ENCODE measurements at regions not wholly inside any gene's neighbourhood (a gene's known extent, or its start where the extent isn't known, plus 50 kb on each side); places are given as distances from the start of the nearest gene placed in this dataset.

- TF ChIP-seq E2F8 (IDR thresholded peaks at IDR 0.05; ENCODE audit: low read depth, partially characterized antibody), result no peak
- TF ChIP-seq EGR1 (IDR thresholded peaks at IDR 0.05; ENCODE audit: borderline replicate concordance in 1 of 2, low read depth in 2 of 2, low read length in 2 of 2), result no peak
- no peak for TF ChIP-seq BMI1 (IDR thresholded peaks at IDR 0.05; ENCODE audit: borderline replicate concordance)
- no peak for TF ChIP-seq ZBTB4 (CRISPR knock-in tag; IDR thresholded peaks at IDR 0.05)
- TF ChIP-seq ELK1 (IDR thresholded peaks at IDR 0.05; ENCODE audit: low read depth, low read length), result no peak
- TF ChIP-seq POU2F2 (IDR thresholded peaks at IDR 0.05; ENCODE audit: borderline replicate concordance, low read depth, low read length), result no peak
- no peak for TF ChIP-seq CHD1 (IDR thresholded peaks at IDR 0.05; ENCODE audit: low read depth, low read length)
- no peak for TF ChIP-seq CREB1 (IDR thresholded peaks at IDR 0.05; ENCODE audit: low read depth)
- TF ChIP-seq JUND (IDR thresholded peaks at IDR 0.05; ENCODE audit: low read depth, low read length), result no peak
- no peak for TF ChIP-seq MEF2B (IDR thresholded peaks at IDR 0.05; ENCODE audit: partially characterized antibody, poor library complexity, severe bottlenecking)
- TF ChIP-seq GATAD2B (conservative IDR thresholded peaks at IDR 0.05; ENCODE audit: low read depth), result no peak
- TF ChIP-seq TCF12 (IDR thresholded peaks at IDR 0.05; ENCODE audit: low read depth, low read length), result no peak
Observed at GRCh38 chrX:82961129-82961528, 547.0 kb upstream of the POU3F4 start (continued).
